ENCODE measurements at regions not wholly inside any gene's neighbourhood (a gene's known extent, or its start where the extent isn't known, plus 50 kb on each side); places are given as distances from the start of the nearest gene placed in this dataset.

GRCh38 chr21:30044447-30045064 is 104.8 kb upstream of the GRIK1 start:
- TF ChIP-seq, protein P1, sequence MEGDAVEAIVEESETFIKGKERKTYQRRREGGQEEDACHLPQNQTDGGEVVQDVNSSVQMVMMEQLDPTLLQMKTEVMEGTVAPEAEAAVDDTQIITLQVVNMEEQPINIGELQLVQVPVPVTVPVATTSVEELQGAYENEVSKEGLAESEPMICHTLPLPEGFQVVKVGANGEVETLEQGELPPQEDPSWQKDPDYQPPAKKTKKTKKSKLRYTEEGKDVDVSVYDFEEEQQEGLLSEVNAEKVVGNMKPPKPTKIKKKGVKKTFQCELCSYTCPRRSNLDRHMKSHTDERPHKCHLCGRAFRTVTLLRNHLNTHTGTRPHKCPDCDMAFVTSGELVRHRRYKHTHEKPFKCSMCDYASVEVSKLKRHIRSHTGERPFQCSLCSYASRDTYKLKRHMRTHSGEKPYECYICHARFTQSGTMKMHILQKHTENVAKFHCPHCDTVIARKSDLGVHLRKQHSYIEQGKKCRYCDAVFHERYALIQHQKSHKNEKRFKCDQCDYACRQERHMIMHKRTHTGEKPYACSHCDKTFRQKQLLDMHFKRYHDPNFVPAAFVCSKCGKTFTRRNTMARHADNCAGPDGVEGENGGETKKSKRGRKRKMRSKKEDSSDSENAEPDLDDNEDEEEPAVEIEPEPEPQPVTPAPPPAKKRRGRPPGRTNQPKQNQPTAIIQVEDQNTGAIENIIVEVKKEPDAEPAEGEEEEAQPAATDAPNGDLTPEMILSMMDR (IDR thresholded peaks at IDR 0.05): peak; percentile 65 to 88 (median 76)
- no peak for TF ChIP-seq POLR2A (IDR thresholded peaks at IDR 0.05)
